GM20000 (cell line): ENCODE measurements at regions not wholly inside any gene's neighbourhood (a gene's known extent, or its start where the extent isn't known, plus 50 kb on each side); places are given as distances from the start of the nearest gene placed in this dataset.

Experiments used
- DNase-seq: peaks from one replicate; pipeline ENCODE4 v3.0.0; 2012; ENCODE audit warnings: low spot score
- TF ChIP-seq, protein P1 (sequence below): IDR thresholded peaks from 2 replicates; pipeline ENCODE4 v1.5.1; 2012; ENCODE audit warnings: mild to moderate bottlenecking, control low read depth; ENCODE audit errors: extremely low read depth, missing control alignments

DNA sequence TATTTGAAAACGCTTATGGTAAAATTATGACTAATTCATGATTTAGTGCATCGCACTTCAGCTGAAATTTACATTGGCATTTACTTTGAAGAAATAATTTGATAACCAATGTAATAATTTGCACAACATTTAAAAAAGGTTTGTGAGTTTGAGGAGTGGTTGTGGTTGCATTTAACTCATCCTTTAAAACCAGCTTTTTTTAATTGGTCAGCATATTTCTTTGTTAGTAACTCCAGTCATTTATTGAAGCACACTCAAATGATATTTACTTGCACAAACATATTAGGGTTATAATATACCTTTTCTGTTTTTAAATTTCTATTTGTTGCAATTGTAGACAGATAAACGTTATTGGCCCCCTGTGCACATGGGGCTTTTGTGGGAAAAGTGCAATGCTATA lies 78.1 kb upstream of the AHI1 start:
- TF ChIP-seq, protein P1, sequence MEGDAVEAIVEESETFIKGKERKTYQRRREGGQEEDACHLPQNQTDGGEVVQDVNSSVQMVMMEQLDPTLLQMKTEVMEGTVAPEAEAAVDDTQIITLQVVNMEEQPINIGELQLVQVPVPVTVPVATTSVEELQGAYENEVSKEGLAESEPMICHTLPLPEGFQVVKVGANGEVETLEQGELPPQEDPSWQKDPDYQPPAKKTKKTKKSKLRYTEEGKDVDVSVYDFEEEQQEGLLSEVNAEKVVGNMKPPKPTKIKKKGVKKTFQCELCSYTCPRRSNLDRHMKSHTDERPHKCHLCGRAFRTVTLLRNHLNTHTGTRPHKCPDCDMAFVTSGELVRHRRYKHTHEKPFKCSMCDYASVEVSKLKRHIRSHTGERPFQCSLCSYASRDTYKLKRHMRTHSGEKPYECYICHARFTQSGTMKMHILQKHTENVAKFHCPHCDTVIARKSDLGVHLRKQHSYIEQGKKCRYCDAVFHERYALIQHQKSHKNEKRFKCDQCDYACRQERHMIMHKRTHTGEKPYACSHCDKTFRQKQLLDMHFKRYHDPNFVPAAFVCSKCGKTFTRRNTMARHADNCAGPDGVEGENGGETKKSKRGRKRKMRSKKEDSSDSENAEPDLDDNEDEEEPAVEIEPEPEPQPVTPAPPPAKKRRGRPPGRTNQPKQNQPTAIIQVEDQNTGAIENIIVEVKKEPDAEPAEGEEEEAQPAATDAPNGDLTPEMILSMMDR = no peak
- no peak for DNase-seq

DNA sequence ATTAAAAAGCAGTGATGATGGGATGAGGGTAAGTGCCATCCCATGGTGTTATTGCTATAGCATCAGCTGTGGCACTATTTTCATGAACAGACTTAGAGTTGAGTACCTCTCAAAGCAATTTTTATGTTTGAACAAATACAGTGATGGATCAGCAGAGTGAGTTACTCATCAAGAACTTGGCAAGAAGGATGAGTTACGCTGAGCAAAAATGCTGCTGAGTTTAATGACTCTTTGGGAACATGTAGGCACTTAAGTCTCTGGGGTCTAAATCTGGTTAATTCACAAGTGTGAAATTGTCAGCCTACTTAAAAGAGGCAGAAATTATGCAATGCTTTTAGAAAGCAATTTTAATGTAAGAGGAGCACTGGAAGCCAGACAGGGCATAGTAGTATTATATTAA lies 78.5 kb upstream of the AHI1 start:
- DNase-seq = no peak
- TF ChIP-seq, protein P1 = no peak

DNA sequence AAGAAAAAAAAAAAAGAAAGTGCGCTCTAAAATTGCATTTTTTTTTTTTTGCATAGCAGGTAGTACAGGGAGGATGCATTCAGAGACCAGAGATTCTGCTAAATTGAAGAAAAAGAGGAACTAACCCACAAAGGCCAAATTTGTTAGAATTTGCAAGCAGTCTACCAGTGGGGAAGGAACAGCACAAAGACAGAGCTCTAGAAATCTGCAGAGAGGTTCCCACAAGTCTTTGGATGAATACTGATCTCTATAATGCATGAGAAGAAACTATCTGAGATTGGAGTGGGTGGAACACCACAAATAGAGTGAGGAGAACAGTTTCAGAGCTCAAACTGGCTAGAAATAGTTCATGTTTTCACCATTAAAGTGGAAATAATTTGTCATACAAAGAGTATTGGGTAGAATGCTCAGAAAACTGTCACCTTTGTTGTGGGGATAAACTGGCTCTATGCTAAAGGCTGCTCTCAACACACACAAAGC lies 79.6 kb upstream of the AHI1 start:
- TF ChIP-seq, protein P1 = no peak
- peak; percentile 55 for DNase-seq

DNA sequence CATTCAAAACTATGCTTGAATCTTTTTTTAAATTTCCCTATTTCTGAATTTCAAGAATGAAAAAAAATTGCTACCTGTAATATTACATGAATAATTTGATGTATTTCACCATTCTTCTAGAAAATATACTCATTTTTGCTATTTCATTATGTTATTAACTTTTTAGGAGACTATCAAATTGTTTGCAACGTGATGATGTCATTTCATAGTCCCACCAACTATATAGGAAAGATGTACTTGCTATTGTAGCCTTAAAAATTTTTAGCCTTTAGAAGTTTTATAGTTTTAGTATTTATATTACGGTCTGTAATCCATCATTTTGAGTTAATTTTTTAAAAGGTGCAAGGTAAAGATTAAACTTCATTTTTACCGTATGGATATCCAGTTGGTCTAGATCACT lies 81.4 kb upstream of the AHI1 start:
- DNase-seq = no peak
- TF ChIP-seq, protein P1 = no peak

DNA sequence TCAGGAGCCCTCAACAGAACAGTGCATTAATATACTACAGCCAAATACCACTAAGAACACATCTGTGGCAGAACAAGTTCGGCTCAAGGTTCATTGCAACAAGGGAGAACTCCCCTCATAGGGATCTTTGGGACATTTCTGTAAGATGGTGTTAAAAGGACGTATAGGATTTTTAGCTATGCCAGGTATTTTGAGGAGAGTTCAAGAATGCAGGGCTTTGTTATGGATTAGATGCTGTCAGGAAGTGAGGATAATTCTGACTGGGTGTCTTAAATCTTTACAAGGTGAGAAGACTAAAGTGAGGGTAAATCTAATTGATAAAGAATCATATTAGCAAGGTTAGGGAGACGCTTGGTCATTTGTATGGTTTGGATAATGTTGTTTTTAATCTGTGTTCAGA lies 83.7 kb upstream of the AHI1 start:
- DNase-seq = no peak

DNA sequence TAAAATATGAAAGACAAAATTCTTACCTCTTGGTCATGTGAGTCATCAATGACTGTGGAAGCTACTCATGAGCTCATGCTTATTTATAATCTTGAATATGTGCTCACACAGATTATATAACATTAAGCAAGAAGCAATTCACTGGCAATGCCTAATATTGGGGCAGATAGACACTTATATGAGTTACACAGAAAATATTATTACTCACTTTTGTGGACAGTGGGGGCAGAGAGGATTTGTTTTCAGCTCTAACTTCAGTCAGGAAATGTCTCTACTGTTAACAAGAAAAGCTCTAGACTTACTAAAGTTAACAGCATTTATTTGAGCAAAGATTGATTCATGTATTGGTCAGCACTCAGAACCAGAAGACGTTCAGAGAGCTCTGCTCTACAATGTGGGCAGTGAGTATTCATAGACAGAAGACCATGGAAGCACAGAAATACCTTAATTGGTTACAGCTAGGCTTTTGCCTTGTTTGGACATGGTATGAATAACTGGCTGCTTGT lies 85.8 kb upstream of the AHI1 start:
- TF ChIP-seq, protein P1 = no peak
- DNase-seq = no peak

More for the DNA sequence above, 83.7 kb upstream of the AHI1 start:
- TF ChIP-seq, protein P1 = no peak

DNA sequence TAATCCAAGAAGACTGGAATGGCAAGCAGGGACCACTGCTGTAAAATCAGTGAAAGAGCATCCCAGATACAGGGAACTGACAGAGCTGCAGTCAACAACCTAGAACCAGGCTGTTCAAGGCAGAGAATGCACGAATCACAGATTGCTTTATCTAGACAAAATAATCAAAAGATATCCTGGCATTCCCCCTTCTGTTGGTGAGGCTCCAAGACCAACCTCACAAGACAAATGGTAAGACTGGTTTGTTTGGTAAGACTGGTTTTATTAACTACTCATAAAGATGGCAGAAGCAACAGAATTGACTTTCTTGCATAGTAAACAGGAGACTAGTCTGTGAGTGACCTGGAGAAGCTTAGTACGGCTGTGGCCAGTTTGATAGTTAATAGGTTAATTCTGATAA lies 88.8 kb upstream of the AHI1 start:
- DNase-seq = no peak
- TF ChIP-seq, protein P1 = no peak
